ENCODE measurements at regions not wholly inside any gene's neighbourhood (a gene's known extent, or its start where the extent isn't known, plus 50 kb on each side); places are given as distances from the start of the nearest gene placed in this dataset.

DNA sequence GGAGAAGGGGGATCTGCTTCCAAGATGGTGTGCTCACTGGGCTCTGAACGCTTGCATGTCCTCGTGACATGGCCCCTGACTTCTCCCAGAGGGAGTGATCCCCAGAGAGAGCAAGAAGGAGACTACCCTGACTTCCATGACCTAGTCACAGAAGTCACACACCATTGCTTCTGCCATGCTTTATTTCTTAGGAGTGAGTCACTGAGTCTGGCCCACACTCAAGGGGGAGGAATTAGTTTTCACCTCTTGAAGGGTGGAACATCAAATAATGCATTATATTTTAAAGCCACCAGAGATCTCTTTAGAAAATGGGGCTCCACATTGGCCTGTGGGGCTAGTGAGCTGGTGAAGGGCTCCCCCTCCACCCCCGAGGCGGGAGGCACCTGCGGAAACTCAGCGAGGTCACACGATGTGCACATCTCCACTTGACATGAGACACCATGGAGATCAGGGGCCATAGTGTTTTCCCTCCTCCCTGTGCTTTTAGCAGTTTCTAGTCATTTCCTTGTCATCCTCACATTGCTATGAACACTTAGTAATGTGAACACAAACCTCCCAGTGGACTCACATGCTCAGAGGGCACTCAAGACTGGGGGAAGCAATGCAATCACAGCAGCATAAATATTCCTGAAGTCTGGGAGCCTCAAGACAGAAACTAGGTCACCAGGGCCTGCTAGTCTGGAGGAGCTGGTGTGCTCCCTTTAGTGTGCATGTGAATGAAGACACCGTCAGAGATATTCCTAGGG lies 87.4 kb upstream of the FZD10 start:
- no peak for DNase-seq (ENCODE audit: low read depth)

DNA sequence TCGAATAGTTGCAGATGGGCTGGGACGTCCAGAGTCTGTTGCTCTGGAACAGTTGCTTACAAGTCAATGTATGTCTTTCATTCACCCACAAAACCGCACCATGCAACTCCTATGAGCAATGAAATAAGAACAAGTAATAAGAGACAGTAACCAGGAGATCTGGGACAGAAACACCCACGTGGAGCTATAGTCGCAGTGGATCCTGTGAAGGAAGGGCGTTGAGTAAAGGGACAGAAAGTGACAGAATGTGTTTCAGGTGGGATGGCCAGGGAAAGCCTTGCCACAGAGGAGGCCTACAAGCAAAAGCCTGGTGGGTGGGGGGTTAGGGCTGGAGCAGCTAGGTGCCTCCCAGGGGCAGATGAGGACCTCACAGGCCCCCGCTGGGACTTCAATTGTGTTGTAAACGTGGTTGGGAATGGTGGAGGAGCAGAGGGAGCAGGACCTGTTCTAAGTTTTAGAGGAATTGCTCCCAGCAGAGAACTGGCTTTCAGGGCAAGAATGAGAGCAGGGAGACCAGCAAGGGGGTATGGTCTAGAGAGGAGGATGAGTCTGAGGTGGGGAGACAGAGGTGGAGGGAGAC lies 86.7 kb upstream of the FZD10 start:
- no peak for DNase-seq (ENCODE audit: low read depth)

DNA sequence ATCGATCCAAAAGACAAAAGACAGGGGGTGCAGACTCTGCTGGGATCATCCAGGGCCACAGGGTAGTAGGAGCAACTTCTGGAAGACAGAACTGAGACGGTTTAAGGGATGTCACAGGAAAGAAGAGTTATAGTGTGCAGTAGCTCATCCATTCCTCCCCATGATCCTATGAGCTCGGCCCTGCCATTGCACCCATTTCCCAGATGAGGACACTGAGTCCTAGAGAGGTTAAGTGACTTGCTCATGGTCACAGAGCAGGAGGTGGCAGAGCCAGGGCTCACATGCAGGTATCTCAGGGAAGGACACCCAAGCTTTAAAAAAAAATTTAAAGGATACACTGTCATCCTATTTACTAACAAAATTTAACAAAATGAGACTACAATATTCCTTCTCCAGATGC lies 86.1 kb upstream of the FZD10 start:
- no peak for DNase-seq (ENCODE audit: low read depth)

- no peak for DNase-seq (ENCODE audit: low read depth)
These were observed 85.5 kb upstream of the FZD10 start for GRCh38 chr12:130076752-130077151.

DNA sequence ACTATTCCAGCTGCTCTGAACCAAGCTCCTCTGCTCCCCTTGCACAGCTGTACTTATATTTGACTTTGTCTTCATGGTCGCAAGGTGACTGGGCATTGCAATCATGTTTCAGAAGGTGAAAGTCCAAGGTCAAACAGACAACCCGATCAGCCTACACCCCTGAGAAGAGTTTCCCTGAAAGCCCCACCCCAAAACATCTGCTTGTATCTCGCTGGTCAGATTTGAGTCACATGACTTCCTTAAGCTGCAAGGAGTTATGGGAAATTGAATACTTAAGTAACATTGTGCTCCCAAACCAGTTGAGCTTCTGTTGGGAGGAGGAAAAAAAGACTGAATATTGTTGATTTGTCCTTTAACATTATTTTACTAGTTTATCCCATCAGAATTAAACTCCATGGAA lies 83.4 kb upstream of the FZD10 start:
- DNase-seq (ENCODE audit: low read depth), result no peak

GRCh38 chr12:130079279-130079678 lies 83.0 kb upstream of the FZD10 start:
- DNase-seq (ENCODE audit: low read depth), result no peak

GRCh38 chr12:130080205-130080604 lies 82.1 kb upstream of the FZD10 start:
- DNase-seq (ENCODE audit: low read depth), result no peak

DNA sequence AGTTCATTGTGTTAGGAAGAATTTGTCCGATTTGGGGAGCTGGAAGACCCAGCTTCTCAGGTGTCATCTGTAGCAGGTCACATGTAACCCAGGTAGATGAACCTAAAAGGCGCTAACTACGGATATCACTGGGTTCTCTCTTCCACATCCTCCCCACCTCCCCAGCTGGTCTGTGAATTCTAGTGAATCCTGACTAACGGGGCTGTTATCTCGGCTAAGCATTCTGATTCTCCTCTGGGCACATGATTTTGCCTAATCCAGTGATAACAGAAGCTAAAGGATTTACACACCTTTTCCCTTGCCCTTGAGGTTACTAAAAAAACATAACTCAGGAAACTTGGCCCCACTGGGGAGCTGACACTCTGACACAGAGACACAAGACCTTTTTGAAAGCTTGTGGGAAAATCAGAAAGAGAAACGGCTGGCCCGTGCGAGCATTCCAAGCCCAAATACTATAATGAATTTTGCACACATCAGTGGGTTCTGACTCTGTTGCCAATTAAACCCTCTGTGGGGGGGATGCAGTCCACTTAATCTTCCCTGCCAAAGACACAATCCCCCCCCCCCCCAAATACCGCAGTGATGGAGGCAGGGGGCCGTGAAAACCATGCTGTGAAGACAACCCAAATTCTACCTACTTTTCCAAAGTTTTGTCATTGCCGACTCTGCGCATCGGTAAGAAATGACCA lies 81.0 kb upstream of the FZD10 start:
- DNase-seq (ENCODE audit: low read depth), result no peak

DNA sequence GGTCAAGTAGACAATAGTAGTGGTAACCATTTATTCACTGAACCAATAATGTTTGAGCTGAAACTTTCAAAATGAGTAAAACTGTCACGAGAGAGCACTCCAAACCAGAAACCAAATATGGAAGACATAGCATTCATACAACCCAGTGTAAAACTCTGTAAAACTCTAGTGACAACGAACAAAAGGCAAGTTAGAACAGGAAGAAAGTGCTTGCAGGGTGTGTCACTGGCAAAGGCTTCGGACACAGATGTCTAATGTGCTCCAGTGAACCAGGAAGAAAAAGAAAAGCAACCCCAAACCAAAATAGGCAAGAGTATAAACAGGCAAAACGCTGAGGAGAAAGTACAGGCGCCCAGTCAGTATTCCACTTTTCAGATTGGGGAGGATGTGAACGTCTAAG lies 79.3 kb upstream of the FZD10 start:
- no peak for DNase-seq (ENCODE audit: low read depth)

GRCh38 chr12:130083734-130084133 lies 78.5 kb upstream of the FZD10 start:
- no peak for DNase-seq (ENCODE audit: low read depth)

- no peak for DNase-seq (ENCODE audit: low read depth)
These were observed 77.9 kb upstream of the FZD10 start for GRCh38 chr12:130084359-130084758.

DNA sequence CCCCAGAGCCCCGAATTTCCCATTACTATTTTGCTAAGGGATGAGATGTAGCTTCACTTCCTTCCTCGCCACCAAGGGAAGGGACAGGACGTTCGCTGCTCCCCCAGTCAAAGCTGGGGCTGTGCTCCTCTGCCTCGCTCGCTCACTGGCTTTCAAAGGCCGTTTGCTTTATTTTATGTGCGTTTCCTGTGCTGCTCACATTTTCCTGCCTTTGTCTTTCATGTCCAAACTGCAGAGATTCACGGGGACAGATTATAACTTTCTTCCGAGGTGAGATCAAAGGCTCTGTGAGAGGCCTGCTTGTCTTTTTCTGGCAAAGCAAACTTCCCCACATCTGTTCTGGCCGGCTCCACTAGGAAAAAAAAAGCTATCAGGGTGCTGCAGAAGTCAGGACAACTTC lies 76.0 kb upstream of the FZD10 start:
- DNase-seq (ENCODE audit: low read depth), result no peak

- no peak for DNase-seq (ENCODE audit: low read depth)
These were observed 75.5 kb upstream of the FZD10 start for GRCh38 chr12:130086797-130087196.

DNA sequence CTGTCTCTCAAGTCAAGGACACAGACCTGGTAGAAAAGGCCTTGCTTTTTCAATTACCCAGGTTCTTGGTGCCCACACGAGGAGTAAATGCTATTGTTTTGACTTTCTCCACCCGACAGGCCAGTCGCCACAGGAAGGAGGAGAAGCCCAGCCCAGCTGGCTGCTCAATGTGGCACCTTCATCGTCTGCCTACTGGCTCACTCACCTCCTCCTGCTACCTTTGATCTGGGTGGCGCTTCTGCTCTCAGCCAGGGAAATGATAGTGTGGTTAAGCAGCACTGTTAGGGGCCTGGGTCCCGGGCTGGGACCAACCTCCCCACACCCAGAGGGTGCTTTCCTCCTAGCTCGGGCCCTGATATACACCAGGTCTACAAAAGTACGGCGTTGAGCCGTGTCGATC lies 75.0 kb upstream of the FZD10 start:
- no peak for DNase-seq (ENCODE audit: low read depth)

- DNase-seq (ENCODE audit: low read depth), result no peak
These were observed 73.8 kb upstream of the FZD10 start for GRCh38 chr12:130088504-130088903.

- DNase-seq (ENCODE audit: low read depth), result no peak
These were observed 71.7 kb upstream of the FZD10 start for GRCh38 chr12:130090542-130090941.

GRCh38 chr12:130093380-130093779 lies 68.9 kb upstream of the FZD10 start:
- DNase-seq (ENCODE audit: low read depth), result no peak

DNA sequence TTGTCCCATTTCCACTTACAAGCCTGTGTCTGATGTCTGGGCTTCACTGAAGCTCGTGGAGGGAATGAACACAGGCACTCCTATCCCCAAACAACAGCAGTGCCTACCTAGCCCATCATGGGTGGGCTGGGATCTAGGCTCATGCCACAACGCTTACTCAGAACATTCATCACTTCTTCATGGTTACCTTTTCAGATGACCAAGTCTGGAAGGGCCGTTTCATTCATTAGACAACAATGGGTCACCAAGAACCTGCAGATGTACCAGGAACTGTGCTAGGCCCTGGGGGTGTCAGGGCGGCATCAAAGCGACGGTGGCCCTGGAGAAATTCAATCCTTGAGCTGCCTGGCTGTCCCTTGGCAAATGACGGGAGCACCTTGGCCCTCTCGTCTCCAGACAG lies 64.9 kb upstream of the FZD10 start:
- no peak for DNase-seq (ENCODE audit: low read depth)

DNA sequence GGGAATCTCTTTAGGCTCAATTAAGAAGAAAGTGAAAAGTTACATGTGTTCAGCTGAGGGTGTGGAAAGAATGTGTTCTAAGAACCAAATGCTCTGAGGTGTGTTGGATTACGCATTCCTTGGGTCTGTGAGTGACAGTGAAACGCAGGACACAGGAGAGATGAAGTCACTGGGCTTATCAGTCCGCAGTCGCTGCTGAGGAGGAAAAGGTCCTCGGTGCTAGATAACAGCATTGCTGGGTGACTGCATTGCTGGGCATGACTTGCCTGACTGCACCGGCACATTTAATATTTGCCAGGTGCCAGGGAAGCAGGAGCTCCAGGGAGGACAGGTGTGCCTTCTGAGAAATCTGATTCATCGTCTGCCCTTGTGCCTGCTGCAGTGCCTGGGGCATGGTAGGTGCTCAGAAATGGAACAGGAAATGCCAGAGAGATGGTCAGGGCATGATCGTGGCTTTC lies 64.4 kb upstream of the FZD10 start:
- no peak for DNase-seq (ENCODE audit: low read depth)

GRCh38 chr12:130098301-130099005 lies 63.8 kb upstream of the FZD10 start:
- DNase-seq (ENCODE audit: low read depth), result no peak

- no peak for DNase-seq (ENCODE audit: low read depth)
These were observed 61.5 kb upstream of the FZD10 start for GRCh38 chr12:130100634-130101362.

- DNase-seq (ENCODE audit: low read depth), result no peak
These were observed 60.9 kb upstream of the FZD10 start for GRCh38 chr12:130101370-130101769.
